HT-29 (cell line): ENCODE measurements at regions not wholly inside any gene's neighbourhood (a gene's known extent, or its start where the extent isn't known, plus 50 kb on each side); places are given as distances from the start of the nearest gene placed in this dataset.
"Not testable (repeated sequence)": the region's sequence is repeated elsewhere in the genome, so short reads cannot be mapped to it uniquely, and the experiment has no call there.

Source experiments
- DNase-seq: peaks from one replicate; pipeline ENCODE4 v3.0.0-alpha.2; 2015; ENCODE audit warnings: low spot score

GRCh38 chr4:165548702-165549101, 169.9 kb downstream of the CPE start:
- no peak for DNase-seq

GRCh38 chr4:165553221-165553810, 174.5 kb downstream of the CPE start:
- DNase-seq: no peak

- DNase-seq: no peak
Measured at GRCh38 chr4:165555302-165555701, 176.5 kb downstream of the CPE start.

DNA sequence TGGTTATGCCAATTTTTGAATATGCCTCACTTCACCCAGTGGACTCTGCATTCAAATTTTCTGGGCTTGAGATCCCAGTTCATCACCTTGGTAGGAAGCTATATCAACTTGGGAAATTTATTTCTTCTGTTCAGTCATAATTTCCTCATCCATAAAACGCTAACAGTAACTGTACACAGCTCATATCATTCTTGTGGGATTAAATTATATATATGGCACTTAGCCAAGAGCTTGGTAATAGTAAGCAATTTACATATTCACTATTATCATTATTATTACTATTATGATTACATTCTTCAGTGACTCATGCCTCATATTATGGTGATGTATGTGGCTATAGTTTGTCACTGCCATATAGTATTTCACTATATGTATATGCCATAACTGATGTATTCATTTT, 177.6 kb downstream of the CPE start:
- DNase-seq: no peak

- no peak for DNase-seq
Measured at GRCh38 chr4:165560941-165561340, 182.1 kb downstream of the CPE start.

- DNase-seq: no peak
Measured at GRCh38 chr4:165563851-165564250, 185.0 kb downstream of the CPE start.

DNA sequence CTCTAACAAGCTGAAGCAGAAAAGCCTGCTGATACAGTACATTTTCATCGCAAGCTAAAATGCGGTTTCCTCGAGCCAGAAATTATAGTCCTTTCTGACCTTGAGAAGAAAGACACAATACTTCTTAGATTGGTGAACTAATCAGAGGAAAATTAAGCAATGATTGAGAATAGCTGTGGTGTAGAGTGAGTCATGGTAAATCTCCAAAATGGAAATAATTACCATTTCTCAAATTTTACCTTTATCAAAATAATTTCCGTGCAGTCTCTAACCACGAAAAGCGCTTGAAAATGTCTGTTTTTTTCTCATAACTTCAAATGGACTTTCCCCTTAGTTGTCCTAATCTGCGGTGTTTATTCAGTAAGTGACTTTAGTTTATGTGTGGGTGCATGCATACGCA, 190.2 kb downstream of the CPE start:
- DNase-seq: no peak

DNA sequence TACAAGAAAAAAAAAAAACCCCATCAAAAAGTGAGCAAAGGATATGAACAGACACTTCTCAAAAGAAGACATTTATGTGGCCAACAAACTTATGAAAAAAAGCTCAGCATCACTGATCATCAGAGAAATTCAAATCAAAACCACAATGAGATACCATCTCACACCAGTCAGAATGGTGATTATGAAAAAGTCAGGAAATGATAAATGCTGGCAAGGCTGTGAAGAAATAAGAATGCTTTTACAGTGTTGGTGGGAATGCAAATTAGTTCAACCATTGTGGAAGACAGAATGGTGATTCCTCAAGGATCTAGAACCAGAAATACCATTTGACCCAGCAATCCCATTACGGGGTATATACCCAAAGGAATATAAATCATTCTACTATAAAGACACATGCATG, 192.7 kb downstream of the CPE start:
- not testable (repeated sequence) for DNase-seq

DNA sequence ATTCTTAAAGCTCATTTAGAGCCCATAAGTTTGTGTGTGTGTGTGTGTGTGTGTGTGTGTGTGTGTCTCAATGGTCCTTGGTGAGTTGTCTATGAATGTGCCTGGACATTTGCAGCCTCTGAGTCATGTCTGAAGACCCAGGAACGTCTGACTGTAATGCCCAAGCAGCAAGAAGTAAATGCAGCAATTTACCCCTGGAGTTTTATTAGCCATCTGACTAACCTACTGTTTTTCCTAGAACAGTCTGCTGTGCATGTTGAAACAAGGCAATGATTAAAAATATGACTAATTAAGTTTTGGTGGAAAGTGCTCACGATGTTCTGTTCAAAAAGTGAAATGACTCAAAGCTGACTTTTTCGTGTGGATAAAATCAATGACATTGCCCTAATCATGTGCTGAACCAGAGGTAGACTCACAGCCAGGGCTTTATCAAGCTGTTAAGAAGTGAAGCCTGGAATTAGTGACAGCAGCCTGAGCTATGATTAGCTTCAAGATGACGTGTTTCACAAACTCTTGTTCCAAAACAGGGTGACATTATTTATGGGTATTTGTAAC, 201.6 kb downstream of the CPE start:
- DNase-seq: no peak

GRCh38 chr4:165583341-165583740, 204.5 kb downstream of the CPE start:
- no peak for DNase-seq

DNA sequence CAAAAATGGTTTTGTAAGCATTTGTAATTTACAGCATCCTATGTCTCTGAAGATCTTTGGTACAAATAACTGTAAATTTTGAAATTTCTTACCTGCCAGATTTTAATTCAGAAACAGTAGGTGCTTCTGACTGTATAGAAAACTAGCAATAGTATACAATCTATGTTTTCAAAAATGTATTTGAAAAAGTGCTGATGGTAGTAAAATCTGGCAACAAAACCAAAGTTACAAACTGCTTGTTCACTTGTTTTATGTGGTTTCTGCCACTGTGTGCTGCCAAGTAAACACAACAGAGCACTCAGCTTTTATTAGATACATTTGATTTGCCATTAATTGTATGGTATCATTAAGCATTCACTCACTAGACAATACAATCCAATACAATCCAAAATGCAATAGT, 206.1 kb downstream of the CPE start:
- no peak for DNase-seq

- DNase-seq: no peak
Measured at GRCh38 chr4:165588534-165589315, 209.9 kb downstream of the CPE start.

DNA sequence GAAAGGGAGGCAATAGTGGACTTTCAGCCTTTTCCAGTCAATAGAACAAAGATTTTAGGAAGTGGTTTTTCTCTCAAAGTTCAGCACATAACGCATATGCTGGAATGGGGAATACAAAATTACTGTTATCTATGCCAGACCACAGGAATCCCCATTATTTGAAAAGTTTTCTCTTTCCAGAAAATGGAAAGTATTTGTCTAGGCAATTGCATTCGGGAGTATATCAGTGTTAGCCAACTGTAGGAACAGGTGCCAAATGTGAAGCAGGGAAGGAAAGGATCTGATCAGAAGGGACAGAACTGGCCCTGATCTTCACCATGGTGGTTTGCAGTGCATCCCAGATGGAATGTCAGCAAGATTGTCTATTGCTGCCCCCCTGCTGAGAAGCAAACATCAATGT, 213.6 kb downstream of the CPE start:
- no peak for DNase-seq

DNA sequence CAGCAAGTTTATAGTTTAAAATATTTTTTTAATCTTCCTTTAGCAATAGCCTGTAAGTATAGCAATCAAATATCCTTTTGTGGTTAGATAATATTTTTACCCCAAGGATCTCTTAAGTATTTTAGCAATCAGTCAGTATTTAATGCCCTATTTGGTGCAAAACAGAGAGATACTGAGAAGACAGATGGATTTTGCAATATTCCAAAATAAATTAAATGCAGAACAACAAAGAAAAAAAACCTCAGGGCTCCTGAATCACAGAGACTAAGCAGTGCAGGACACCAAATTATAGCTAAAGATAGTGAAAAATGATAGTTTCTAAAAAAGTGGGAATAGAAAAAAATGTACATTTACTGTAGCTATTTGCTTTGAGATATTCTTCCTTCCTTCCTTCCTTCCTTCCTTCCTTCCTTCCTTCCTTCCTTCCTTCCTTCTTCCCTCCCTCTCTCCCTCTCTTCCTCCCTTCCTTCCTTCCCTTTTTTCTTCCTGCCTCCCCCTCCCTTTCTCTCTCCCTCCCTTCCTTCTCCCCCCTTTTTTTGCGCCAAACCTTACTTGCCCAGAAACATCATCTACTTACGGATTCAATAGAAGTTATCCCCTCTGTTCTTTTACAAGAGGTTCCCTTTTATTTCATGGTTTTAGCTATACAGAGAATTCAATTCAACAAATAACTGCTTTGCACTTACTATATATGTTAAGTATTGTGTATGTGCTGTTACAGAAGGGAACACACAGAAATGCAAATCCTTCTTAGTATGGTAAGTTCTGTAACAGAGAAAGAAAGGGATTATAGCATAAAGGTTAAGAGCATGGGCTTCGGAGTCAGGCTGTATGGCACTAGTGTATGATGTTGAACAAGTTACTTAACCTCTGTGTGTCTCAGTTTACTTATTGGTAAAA, 219.0 kb downstream of the CPE start:
- DNase-seq: no peak

DNA sequence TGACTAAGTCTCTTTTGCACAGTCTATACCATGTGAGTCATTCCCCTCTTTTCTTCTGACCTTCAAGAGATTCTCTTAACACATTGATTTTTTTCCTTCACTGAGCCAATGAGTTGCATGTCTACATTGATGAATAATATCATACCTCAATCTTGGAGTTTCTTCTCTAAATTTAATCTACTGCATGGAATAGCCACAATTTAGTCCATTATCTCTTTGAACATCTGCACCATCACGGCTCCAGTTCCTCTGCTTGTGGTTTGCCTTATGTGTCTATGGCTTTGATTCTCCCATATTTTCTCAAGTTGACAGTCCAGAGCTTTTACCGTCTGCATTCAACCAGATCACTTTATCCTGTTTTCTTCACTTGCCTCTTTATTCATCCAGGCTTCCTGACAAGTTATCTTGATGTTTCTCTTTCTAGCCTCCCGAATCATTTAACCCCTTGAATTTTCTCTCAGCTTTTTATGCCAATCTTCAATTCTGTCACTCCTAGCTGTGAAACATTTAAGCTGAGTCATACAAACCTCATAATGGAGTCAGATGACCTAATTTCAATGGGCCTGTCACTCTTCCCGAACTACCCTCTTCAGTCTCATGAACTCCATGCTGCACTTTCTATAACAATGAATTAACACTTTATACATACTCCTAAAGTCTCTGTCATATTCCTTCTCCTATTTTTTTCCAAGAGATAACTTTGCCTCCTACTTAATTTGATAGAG, 222.3 kb downstream of the CPE start:
- DNase-seq: no peak

DNA sequence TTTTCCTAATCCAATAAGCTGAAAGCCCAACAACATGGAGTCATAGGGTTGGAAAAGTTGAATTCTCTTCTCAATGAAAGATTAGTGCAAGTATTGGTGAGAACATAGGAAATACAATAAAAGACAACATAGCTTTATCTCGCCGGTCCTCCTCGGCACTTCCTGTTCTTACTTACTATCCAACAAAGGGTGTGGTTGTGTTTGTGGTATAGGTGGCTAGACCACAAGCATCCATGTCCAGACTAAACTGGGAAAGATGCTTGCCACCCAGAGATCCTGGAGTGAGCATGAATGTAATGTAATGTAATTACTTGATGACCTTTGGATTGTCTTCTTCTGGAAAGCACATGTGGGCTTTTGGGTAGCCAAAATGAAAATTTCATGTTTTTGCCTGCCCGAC, 223.8 kb downstream of the CPE start:
- DNase-seq: no peak

- no peak for DNase-seq
Measured at GRCh38 chr4:165604181-165604580, 225.4 kb downstream of the CPE start.

- no peak for DNase-seq
Measured at GRCh38 chr4:165605811-165606210, 227.0 kb downstream of the CPE start.

GRCh38 chr4:165606465-165607205, 227.8 kb downstream of the CPE start:
- no peak for DNase-seq

DNA sequence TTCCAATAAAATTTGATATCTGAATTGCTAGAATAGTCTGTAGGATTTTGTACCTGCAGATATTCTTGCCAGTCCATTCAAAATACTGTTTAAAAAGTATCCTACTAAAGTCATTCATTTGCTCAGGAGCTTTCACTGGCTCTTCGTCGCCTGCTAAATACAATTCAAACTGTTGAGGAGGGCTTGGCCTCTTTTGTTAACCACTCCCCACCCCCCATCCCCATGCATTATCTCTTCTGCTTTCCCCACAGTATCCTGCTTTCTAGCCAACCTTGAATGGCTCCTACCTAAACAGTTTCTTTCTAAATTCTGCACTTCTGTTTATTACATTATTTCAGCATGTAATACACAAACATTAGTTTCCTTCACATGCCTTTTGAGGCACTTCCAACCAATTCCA, 230.8 kb downstream of the CPE start:
- DNase-seq: no peak
